PC-9 (cell line): ENCODE measurements at regions not wholly inside any gene's neighbourhood (a gene's known extent, or its start where the extent isn't known, plus 50 kb on each side); places are given as distances from the start of the nearest gene placed in this dataset.

ENCODE experiments used
- BruUV-seq: library from RNA; stranded (reverse); fragments of 400-500 nt; replicated peaks from 2 replicates; lab custom pipeline; 2021; lab: Mats Ljungman, UMichigan
- CTCF ChIA-PET: fragments of 300-600 bp; sonication (Branson Sonifier 250); formaldehyde crosslinking; loops from one replicate; lab custom pipeline; 2022; ENCODE audit warnings: antibody characterized with exemption; lab: Charles Lee
- POLR2A ChIA-PET: fragments of 300-600 bp; sonication (Branson Sonifier 250); formaldehyde crosslinking; loops from one replicate; lab custom pipeline; 2022; ENCODE audit warnings: antibody characterized with exemption; ENCODE audit not compliant: unreplicated experiment; lab: Charles Lee
- DNase-seq, 2 experiments: peaks; one replicate each; pipeline versions ENCODE4 v3.0.0 to v3.0.0-alpha.2; 2015 to 2022; ENCODE audit warnings: mixed read lengths in 1 of 2
- H2AFZ ChIP-seq: fragments of 200-600 bp; sonication (generic); 2 replicates; pipeline ENCODE4 v1.8.1; 2017; ENCODE audit warnings: antibody characterized with exemption
- H3F3A ChIP-seq: fragments of 200-600 bp; sonication (generic); 2 replicates; pipeline ENCODE4 v1.8.1; 2017; ENCODE audit warnings: antibody characterized with exemption, mild to moderate bottlenecking, low read depth; ENCODE audit not compliant: insufficient read depth
- H3K27ac ChIP-seq: fragments of 200-600 bp; sonication (generic); 2 replicates; pipeline ENCODE4 v1.6.1; 2016; ENCODE audit warnings: mixed run types
- H3K27me3 ChIP-seq: fragments of 200-600 bp; sonication (generic); 2 replicates; pipeline ENCODE4 v1.6.1; 2016; ENCODE audit warnings: low read depth, mixed run types; ENCODE audit not compliant: insufficient read depth
- H3K36me3 ChIP-seq: fragments of 200-600 bp; sonication (generic); 2 replicates; pipeline ENCODE4 v1.6.1; 2016; ENCODE audit warnings: low read depth, mixed run types
- H3K4me1 ChIP-seq: fragments of 200-600 bp; sonication (generic); replicated peaks from 2 replicates; pipeline ENCODE4 v1.6.1; 2016; ENCODE audit warnings: mixed run types; ENCODE audit not compliant: insufficient read depth
- H3K4me2 ChIP-seq: fragments of 200-600 bp; sonication (generic); 2 replicates; pipeline ENCODE4 v1.6.1; 2017; ENCODE audit warnings: mixed run types
- H3K4me3 ChIP-seq: fragments of 200-600 bp; sonication (generic); 2 replicates; pipeline ENCODE4 v1.6.1; 2016; ENCODE audit warnings: mixed run types
- H3K79me2 ChIP-seq: fragments of 200-600 bp; sonication (generic); 2 replicates; pipeline ENCODE4 v1.6.1; 2017; ENCODE audit warnings: low read depth, mixed run types
- H3K9me2 ChIP-seq: fragments of 200-600 bp; sonication (generic); 2 replicates; pipeline ENCODE4 v1.8.1; 2017; ENCODE audit warnings: mild to moderate bottlenecking; ENCODE audit not compliant: insufficient read depth
- H3K9me3 ChIP-seq: fragments of 200-600 bp; sonication (generic); 2 replicates; pipeline ENCODE4 v1.8.1; 2016; ENCODE audit warnings: low read depth; ENCODE audit not compliant: insufficient read depth
- H4K20me1 ChIP-seq: fragments of 200-600 bp; sonication (generic); 2 replicates; pipeline ENCODE4 v1.8.1; 2017; ENCODE audit not compliant: insufficient read depth
- EZH2 ChIP-seq: fragments of 200-600 bp; sonication (generic); IDR thresholded peaks from 2 replicates; pipeline ENCODE4 v1.8.0; 2017; ENCODE audit warnings: antibody characterized with exemption, low read depth
- intact Hi-C: fragments of 100-400 bp; cut with micrococcal nuclease; formaldehyde crosslinking; loops from one replicate; pipeline ENCODE4 v1.10.0; 2022; ENCODE audit not compliant: unreplicated experiment
- TF ChIP-seq, protein P1 (sequence below): fragments of 200-600 bp; sonication (generic); conservative IDR thresholded peaks from 2 replicates; pipeline ENCODE4 v1.6.1; 2017; ENCODE audit warnings: mixed run types, antibody characterized with exemption, mild to moderate bottlenecking, moderate library complexity

DNA sequence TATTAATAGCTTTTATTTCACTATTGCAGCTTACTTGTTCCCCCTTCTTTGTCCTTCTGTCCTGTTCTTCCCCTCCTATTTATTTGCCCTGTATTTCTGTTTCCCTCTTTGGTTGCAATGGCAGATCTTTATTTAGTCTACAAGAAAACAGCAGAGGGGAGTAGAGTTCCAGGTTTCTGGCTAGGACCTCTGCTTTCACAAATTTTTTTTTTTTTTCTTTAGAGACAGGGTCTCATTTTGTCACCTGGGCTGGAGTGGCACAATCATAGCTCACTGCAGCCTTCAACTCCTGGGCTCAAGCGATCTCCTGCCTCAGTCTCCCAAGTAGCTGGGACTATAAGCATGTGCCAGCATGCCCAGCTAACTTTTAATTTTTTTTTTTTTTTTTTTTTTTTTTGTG is 188.1 kb upstream of the SPRED2 start:
- H3K9me3 ChIP-seq, result no peaks in the 10 kb centered on the region
- TF ChIP-seq, protein P1, sequence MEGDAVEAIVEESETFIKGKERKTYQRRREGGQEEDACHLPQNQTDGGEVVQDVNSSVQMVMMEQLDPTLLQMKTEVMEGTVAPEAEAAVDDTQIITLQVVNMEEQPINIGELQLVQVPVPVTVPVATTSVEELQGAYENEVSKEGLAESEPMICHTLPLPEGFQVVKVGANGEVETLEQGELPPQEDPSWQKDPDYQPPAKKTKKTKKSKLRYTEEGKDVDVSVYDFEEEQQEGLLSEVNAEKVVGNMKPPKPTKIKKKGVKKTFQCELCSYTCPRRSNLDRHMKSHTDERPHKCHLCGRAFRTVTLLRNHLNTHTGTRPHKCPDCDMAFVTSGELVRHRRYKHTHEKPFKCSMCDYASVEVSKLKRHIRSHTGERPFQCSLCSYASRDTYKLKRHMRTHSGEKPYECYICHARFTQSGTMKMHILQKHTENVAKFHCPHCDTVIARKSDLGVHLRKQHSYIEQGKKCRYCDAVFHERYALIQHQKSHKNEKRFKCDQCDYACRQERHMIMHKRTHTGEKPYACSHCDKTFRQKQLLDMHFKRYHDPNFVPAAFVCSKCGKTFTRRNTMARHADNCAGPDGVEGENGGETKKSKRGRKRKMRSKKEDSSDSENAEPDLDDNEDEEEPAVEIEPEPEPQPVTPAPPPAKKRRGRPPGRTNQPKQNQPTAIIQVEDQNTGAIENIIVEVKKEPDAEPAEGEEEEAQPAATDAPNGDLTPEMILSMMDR, result peak; percentile 30; the same call in 1 of the 2 replicates
- no peak for TF ChIP-seq EZH2
- no peaks in the 10 kb centered on the region for H3F3A ChIP-seq
- no peak overlapping the region for H3K4me3 ChIP-seq
- no peaks in the 10 kb centered on the region for H3K36me3 ChIP-seq
- 0 out of 2 replicates have a peak, but pooled peaks cover 6% of the 10 kb centered on the region for H3K27me3 ChIP-seq
- H3K79me2 ChIP-seq, result no peaks in the 10 kb centered on the region
- intact Hi-C loops, result no loop called here
- DNase-seq, result no peak
- no peaks in the 10 kb centered on the region for H4K20me1 ChIP-seq
- H3K4me1 ChIP-seq, result no peaks in the 10 kb centered on the region
- no peak overlapping the region for H3K4me2 ChIP-seq
- no peaks in the 10 kb centered on the region for H3K9me2 ChIP-seq
- BruUV-seq, result no TSS peak
- H3K27ac ChIP-seq, result no peak overlapping the region
- ChIA-PET POLR2A (interaction anchor here (0.6 kb wide), 1 partner anchor 14 kb away, joined by 7 read pairs; no protein-coding TSS in a partner anchor), CTCF (interaction anchor here (0.7 kb wide), 1 partner anchor 955 kb away, joined by 9 read pairs; no protein-coding TSS in a partner anchor)
- no peak overlapping the region for H2AFZ ChIP-seq

DNA sequence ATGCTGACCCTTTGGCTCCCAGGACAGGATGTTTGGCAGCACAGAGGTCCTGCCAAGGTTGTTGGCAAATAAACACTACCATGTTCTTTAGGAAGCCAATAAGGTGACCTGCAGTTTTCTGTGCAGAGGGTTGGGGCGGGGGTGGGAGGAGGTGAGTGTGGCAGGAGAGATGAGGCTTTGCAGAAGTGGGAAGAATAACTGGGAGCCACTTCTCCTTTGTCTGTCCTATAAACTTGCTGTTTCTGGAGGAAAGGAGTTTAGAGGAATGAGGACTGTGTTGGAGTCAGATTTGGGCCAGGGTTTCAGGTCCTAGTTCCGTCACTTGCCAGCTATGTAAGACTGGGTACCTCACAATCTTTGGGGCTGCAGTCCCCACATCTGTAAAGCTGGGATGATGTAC is 187.6 kb upstream of the SPRED2 start:
- no peak overlapping the region for H3K4me2 ChIP-seq
- no peak overlapping the region for H3K4me3 ChIP-seq
- no peak overlapping the region for H2AFZ ChIP-seq
- H3F3A ChIP-seq, result no peaks in the 10 kb centered on the region
- 0 out of 2 replicates have a peak, but pooled peaks cover 6% of the 10 kb centered on the region for H3K27me3 ChIP-seq
- BruUV-seq, result no TSS peak
- H4K20me1 ChIP-seq, result no peaks in the 10 kb centered on the region
- ChIA-PET CTCF (no interaction called here), POLR2A (interaction anchor here (0.6 kb wide), 1 partner anchor 13 kb away, joined by 7 read pairs; no protein-coding TSS in a partner anchor)
- DNase-seq, result no peak
- no peaks in the 10 kb centered on the region for H3K9me2 ChIP-seq
- H3K36me3 ChIP-seq, result no peaks in the 10 kb centered on the region
- intact Hi-C loops, result no loop called here
- H3K79me2 ChIP-seq, result no peaks in the 10 kb centered on the region
- no peak overlapping the region for H3K27ac ChIP-seq
- no peaks in the 10 kb centered on the region for H3K9me3 ChIP-seq
- TF ChIP-seq, protein P1, result no peak
- no peak for TF ChIP-seq EZH2
- no peaks in the 10 kb centered on the region for H3K4me1 ChIP-seq

DNA sequence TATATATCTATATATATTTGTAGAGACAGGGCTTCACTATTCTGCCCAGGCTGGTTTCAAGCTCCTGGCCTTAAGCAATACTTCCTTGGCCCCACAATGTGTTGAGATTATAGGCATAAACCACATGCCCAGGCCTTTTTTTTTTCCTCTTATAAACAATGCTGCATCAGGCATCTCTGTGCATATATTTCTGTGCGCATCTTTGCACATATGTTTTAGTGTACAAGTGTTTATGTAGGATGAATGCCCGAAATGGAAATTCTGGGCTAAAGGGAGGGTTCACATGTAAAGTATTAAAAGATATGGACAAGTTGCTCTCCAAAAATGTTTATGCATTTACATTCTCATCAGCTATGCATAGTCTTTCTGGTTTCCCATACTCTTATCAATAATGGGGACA is 183.2 kb upstream of the SPRED2 start:
- no peaks in the 10 kb centered on the region for H4K20me1 ChIP-seq
- H3K4me2 ChIP-seq, result no peak overlapping the region
- H2AFZ ChIP-seq, result no peak overlapping the region
- H3K4me1 ChIP-seq, result peaks cover 27% of the 10 kb centered on the region
- no peaks in the 10 kb centered on the region for H3K9me3 ChIP-seq
- BruUV-seq, result no TSS peak
- TF ChIP-seq EZH2, result no peak
- TF ChIP-seq, protein P1, result no peak
- H3K27ac ChIP-seq, result no peak overlapping the region
- H3K27me3 ChIP-seq, result no peaks in the 10 kb centered on the region
- CTCF ChIA-PET, result no interaction called here
- POLR2A ChIA-PET, result no interaction called here
- intact Hi-C loops, result no loop called here
- H3K4me3 ChIP-seq, result no peak overlapping the region
- H3K79me2 ChIP-seq, result no peaks in the 10 kb centered on the region
- H3F3A ChIP-seq, result peaks cover 16% of the 10 kb centered on the region; the same call in 1 of the 2 replicates
- no peak for DNase-seq
- H3K9me2 ChIP-seq, result no peaks in the 10 kb centered on the region
- H3K36me3 ChIP-seq, result no peaks in the 10 kb centered on the region
